T1000 (cell line): ENCODE measurements at regions not wholly inside any gene's neighbourhood (a gene's known extent, or its start where the extent isn't known, plus 50 kb on each side); places are given as distances from the start of the nearest gene placed in this dataset.

Source experiments
- DNase-seq: peaks from one replicate; lab custom pipeline; 2025; ENCODE audit warnings: mixed read lengths; lab: John Stamatoyannopoulos, UW

DNA sequence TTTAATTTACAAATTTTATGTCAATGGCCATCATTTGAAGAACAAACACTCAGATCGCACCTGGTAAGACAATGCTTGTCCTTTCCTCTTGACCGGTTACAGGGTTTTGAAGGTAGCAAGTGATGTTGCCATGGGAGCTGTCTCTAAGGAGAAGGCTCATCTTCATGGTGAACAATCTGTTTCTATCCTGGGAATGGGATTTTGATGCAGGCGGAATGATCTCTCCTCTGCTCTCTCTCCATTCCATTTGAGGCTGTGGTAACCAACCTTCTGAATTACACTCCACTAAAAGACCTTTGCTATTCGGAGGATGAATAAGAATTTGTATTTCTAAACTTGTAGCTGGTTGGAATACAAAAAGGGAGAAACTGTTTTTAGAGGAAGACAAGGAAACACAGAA, 57.9 kb upstream of the SLC5A9 start:
- no peak for DNase-seq

DNA sequence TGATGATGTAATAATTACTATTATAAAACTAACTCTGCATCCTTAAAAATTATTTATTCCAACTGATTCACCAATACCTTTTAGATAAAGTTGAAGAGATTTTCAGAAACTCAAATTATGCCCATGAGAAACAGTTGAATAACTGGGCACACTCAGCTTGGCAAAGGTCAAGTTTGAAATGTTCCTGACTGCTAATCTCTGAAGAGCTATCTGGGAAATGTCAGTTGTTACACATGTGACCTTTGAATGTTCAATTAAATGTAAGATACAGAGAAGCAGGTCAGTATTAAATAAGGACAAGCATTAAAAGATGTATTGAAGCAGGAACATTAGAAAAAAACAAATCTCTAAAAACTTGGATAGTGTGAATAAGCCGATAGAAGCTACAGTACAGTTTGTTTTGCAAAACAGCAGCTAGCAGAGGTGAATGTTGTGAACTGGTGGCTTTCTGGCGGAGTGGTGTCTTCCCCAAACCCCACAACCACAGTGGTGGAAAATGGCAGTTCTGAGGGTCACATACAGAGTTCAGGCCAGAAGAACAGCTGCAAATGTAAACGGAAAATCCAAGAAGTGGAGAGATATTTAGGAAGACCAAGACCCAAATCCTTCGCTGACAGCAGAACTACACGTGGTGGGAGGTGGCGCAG, 61.9 kb upstream of the SLC5A9 start:
- DNase-seq: no peak

DNA sequence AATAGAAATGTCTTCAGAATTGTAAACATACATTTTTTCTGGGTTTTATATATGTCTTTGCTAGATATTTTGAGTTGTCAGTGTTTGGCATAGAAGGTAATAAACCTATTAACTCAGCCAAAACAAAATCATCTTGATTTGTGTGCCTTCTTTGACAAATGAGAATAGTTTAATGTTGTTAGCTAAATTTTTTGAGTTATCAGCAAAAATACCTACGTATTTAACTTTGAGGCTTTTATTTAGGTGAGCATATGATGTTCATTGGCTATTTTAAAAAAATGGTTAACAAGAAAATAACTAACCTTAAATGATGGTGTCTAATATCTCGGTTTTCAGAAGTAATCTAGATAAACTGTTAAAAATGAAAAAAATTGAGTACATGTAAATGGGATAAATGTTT, 83.2 kb upstream of the SLC5A9 start:
- no peak for DNase-seq

DNA sequence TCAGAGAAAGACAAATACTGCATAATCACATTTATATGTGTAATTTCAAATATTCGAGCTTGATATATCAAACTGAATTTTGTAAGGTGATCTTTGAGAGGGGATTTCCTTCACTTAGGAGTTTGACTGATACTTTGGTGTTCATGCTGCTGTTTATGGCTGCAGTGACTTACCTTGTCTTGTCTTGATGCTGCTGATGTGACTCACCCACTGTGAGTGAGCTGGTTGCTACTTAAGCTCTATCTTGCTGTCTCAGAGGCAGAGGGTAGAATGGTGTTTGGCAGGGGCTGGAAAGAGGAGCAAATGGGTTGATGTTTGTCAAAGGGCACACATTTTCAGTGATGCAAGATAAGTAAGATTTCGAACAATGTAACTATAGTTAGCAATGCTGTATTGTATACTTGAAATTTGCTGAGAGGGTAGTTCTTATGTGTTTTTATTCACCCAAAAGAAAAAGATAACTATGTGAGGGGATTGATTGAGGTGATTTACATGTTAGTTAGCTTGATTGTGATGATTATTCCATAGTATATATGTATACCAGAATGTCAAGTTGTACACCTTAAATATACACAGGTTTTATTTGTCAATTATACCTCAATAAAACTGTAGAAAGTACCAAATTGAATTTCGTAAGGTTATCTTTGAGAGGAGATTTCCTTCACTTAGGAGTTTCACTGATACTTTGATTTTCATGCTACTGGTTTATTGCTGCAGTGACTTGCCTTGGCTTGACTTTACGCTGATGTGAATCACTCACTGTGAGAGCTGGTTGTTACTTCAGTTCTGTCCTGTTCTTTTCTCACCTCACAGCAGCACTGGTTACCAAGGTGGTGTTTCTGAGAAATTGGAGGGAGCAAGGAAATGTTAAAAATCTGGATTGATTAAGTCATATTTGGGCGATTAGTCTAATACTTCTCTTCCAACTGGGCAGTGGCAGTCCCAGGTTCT, 94.5 kb upstream of the SLC5A9 start:
- DNase-seq: no peak

DNA sequence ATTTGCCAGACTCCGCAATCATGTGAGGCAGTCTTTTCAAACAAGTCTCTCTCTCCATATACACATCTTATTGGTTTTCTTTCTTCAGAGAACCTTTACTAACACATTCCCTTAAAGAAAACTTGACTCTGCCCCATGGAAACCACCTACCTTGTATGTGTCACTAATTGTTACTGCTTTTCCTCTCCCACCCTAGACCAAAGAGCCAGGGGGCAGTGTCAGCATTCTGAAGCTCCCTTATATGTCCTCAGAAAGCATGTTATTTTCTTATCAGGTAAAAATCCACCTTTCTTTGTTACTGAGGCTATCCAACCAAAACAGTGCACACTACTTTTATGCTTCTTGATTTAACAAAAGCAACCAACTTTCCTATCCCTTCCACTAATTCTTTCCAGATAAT, 98.9 kb upstream of the SLC5A9 start:
- no peak for DNase-seq

DNA sequence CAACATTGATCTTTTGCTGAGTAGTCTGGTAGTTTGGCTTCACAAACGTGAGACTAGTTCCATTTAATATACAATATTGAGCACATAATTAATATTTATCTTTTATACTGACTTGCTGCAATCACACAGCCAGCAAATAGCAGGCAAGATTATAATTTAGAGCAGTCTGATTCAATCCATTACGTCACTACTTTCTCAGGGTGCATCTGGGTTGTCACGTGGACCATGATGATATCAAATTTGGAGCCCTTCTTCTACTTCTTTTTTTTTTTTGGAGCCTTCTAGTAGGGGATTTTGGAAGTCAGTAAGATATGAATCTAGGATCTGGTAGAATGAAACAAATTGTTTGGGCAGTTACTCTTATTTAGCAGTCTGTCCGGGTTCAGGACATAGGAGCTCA, 100.6 kb upstream of the SLC5A9 start:
- DNase-seq: no peak

DNA sequence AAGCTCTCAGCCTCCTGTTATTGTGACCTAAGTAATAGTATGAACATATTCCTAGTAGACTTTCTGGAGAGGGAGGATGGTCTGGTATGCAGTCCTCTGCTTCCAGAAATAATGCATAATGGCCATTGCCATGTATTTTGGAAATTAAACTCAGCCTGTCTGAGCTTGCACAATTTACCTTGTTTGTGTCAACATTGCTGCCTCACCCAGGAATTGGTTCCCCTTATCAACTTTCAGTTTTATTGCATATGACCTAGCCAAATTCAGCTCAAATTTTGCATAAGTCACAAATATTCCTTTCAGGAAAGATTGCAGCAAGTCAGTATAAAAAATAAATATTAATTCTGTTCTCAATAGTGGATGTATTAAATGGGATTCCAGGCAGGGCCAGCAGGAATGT, 101.9 kb upstream of the SLC5A9 start:
- no peak for DNase-seq

DNA sequence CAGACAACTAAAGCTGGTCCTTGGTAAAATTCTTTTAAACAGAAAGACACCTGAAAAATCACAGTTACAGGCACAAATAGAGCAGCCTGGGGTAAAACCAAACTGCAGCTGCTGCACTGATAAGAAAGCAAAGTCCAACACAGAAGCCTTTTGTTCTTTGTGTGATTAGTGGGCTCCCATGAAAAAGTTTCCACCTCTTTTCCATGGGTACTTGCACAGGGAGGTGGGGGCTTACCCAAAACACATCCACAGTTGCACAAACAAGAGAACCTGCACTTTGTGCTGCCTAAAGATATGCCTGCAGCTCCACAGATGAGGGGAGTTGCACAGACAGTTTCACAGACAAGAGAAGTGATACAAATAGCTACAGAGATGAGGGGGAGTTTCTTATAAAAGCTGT, 106.7 kb upstream of the SLC5A9 start:
- DNase-seq: no peak

DNA sequence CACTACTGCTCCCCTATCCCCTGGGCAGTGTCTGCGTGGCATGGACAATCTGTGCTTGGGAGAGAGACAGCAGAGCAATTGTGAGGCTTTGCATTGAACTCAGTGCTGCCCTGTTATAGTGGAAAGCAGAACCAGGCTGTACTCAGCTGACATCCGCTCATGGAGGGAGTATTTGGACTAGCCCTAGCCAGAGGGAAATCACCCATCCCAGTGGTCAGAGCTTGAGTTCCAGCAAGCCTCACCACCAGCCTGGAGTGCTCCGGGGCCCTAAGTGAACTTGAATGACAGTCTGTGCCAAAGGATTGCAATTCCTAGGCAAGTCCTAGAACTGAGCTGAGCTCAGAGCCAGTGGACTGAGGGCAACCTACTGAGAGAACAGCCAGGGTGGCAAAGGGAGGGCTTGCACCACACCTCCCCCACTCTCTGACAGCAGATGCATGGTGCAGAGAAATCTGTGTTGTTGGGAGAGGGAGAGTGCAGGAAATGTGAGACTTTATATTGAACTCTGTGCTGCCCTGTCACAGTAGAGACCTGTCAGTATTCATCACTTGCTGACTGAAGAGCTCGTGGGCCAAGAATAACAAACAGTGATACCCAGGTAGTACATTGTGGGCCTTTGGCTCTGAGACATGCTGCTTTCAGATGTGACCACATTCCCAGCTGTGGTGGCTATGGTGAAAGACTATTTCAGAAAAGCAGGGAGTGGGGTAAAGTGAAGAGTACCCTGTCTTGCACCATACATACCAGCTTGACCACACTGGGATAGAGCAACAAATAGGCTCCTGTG, 107.7 kb upstream of the SLC5A9 start:
- DNase-seq: no peak

DNA sequence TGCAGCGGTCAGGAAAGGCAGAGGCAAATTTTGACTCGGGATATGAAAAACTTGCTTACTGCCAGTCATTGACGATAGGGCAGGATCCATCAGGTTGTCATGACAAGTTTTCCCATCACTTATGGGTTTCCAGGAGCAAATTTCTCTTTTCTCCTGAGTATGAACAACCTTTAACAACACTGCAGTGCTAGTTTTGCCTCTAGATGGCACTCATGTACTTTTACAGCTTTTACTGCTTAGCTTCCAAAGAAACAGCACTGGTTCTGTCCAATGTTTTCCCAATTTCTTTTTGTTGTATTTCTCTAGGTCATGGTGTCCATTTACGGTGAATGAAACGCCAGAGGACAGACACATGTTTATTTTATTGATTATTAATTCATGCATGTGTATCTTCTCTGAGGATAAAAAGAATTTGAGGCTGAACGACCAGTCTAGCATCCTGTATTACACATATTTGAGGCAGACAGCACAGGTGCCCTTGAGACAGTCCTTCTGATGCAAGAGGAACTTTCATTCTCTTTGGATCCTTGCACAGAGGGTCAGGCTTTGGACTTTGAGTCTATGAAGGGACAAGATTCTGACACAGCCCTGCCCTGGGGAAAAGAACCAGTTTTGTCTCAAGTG, 112.3 kb upstream of the TRABD2B start:
- DNase-seq: no peak

DNA sequence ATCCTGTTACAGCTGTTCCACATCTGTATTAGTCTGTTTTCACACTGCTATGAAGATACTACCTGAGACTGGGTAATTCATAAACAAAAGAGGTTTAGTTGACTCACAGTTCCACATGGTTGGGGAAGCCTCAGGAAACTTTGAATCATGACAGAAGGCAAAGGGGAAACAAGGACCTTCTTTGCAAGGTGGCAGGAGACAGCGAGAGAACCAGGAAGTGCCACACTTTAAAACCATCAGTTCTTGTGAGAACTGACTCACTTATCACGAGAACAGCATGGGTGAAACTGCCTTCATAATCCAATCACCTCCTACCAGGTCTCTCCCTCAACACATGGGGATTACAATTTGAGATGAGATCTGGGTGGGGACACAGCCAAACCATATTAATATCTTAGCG, 110.3 kb upstream of the TRABD2B start:
- DNase-seq: no peak

DNA sequence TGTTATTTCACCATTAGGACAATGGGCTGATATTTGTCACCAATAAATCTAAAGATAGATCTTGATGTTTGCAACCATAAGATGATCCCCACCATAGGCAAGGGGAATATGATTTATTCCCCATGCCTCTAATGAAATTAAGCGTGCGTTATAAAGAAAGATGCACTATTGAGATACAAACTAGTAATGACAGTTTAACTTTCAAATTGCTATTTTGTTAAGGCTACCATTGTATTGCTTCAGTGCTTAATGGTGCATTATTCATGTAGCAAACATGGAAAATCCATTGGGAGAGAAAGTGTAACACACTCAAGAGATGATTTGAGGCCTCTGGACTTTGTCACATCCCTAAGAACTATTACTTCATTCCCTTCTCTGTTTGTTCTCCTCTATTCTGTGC, 108.9 kb upstream of the TRABD2B start:
- no peak for DNase-seq

DNA sequence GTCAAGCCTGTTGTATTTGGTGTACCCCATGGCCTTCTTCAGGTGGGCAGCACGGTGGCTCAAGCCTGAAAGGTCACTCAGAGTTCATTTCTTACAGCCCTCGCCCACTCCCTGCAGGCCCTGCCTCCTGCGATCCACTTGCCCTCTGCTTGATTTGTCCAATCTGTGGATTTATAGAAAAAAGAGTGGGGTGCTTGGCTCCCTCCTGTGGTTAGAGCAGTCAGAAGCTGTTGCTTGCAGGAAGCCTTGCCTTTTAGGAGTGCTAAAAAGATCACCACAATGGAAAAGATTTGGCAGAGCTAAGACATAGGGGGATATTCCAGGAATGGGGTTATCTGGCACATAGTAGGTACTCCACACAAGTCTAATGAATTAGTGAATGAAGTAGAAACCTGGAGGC, 108.0 kb upstream of the TRABD2B start:
- DNase-seq: no peak

DNA sequence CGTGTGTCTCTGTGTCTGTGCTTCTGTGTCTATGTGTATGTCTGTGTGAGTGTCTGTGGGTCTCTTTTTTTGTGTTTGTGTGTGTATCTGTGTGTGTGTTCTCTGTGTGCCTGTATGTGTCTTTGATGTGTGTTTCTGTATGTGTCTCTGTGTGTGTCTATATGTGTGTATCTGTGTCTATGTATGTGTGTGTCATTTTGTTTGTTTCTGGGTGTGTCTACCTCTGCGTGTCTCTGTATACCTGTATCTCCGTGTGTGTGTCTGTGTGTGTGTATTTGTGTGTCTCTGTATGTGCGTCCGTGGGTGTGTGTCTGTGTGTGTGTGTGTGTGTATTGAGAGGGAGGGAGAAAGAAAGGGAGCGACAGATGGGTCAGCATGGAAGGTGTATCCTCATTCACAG, 106.3 kb upstream of the TRABD2B start:
- no peak for DNase-seq

DNA sequence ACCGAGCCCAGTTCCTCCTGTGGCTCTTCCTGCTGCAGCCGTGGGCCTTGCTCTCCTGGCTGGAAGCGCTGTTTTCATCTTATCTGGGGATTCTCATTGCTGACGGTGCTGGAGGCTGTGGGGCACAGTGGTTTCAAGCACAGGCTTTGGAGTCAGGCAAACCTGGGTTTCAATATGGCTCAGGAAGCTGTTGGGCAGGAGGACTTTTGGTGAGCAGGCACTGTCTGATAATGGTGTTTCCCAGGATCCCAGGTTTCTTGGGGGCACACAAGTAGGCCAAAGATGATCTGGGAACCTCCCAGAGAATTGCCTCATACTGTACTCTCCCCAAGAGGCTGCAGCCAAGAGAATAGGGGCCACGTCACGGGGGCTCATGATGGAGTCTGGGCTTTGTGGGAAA, 105.6 kb upstream of the TRABD2B start:
- DNase-seq: no peak

DNA sequence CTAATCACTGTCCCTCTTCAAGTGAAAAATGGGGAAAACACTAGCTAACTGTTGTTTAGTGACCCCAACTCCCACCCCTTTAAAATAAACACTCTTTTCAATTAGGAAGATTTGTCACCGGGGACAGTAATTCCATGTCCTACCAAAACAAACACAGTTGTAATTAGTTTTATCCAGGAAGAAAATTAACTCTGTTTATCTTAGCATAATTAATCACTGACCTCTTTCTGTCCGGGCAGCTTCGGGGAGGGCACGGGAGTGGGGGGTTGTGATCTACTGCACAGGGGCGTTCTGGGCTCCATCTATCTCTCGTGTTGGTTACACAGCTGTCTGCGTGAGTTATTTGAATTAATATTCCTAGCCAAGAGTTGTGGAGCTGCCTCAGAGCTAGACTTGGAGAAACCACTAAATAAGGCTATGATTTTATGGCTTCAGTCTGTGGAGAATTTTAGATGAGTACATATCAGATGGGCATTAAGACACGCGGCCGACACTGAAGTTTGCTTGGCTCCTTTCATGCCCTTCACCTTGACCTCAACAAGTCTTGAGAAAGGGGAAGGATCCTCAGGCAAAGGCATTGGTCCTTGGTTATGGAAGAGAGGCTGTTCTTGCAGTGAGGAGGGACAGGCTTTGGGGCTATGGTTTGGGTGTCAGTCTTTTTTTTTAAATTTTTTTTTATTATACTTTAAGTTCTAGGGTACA, 102.0 kb upstream of the TRABD2B start:
- no peak for DNase-seq

DNA sequence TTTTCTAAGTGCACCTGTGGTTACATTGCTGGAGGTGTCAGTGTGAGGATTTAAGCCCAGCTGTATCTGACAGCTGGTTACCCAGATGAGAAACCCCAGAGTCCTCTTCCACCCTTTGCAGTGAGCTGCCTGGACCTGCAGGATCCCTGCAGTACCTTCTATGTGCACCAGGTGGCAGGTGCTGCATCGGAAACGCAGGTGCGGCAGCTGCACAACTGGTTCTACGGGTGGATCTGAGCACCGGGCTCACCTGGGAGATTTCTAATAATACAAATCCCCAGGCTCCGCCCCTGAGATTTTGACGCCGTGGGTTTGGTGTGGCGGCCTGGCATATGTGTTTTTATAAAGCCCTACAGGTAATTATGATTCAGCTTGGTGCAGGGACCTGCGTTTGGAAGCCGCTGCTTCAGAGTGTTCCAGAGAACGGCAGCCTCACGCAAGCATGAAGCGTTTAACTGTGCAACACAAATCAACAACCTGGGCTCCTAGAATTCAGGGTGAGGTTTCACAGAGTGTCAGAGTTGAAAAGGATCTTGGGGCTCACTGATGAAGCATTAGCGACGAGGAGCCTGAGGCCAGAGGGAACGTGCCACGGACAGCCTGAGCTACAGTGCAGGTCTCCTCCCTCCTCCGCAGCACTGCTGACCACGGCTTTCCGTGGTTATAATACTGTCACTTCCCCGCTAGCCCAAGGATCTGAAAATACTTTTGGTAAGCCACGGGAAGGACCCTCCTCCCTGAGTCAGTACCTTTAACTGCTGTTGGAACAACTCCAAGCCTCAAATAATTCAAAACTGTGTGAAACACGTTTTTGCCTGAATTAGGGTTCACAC, 96.7 kb upstream of the TRABD2B start:
- no peak for DNase-seq

DNA sequence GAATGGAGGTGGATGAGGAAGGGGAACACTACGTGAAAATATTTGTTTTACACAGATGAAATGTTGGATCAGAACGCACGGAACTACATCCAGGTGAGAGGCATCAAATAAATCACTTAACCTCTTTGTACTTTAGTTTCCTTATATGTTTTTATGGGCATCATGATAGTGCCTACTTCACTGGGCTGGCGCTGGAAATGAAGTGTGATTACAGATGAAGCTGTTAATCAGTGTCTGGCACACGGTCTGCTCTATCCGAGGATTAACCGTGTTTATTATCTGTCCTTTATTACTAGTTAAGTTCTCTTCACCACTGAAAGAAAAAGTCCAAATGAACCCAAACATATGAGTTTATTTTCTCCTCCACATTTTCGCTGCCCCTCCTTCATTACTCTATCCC, 96.0 kb upstream of the TRABD2B start:
- DNase-seq: no peak

DNA sequence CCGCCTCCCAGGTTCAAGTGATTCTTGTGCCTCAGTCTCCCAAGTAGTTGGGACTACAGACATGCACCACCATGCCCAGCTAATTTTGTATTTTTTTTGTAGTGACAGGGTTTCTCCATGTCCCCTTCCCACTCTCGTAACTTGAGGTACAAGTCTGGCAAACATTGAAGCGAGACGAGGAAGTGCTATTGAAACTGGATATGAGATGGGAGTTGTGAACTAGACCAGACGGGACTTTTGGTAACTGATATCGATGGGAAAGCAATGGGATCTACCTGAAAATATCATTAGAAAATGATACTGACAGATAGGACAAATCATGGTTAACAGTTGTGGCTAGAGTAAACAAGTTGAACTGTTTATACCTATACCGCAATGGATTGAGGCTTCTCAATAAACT, 95.2 kb upstream of the TRABD2B start:
- DNase-seq: no peak

DNA sequence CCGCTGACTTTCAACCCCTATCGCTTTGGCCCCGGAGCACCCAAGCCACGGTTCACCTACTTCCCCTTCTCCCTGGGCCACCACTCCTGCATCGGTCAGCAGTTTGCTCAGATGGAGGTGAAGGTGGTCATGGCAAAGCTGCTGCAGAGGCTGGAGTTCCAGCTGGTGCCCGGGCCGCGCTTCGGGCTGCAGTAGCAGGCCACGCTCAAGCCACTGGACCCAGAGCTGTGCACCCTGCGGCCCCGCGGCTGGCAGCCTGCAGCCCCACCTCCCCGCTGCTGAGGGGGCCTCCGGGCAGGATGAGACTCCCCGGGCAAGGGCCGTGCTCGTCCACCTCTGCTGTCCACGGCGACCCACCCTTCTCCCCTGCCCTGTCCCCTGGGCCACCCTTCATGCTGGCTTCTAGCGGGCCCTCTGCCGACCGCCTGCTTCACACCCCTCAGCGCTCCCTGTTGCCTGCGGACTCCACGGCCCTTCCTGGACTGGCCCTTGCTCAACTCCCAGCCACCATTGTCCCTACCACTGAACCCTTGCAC, 92.2 kb upstream of the TRABD2B start:
- DNase-seq: no peak

DNA sequence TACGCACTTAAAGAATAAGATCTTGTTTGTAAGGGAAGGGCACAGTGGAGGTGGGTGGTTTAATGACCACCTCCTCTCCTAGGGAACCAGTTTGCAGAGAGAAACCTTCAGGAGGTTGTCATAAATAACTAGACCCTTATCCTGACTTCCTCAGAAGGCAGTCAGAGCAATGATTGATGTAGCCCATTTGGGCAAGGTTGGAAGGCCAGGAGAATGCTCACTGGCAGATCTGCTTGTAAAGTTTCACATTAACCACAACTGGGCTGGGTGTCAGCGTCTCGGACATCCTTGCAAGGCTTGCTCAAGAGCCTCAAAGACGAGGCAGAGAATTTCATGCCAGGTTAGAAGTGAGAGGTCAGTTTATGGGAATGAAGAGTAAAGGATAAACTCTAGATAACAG, 87.6 kb upstream of the TRABD2B start:
- DNase-seq: no peak
